ENCODE measurements at regions not wholly inside any gene's neighbourhood (a gene's known extent, or its start where the extent isn't known, plus 50 kb on each side); places are given as distances from the start of the nearest gene placed in this dataset.

DNA sequence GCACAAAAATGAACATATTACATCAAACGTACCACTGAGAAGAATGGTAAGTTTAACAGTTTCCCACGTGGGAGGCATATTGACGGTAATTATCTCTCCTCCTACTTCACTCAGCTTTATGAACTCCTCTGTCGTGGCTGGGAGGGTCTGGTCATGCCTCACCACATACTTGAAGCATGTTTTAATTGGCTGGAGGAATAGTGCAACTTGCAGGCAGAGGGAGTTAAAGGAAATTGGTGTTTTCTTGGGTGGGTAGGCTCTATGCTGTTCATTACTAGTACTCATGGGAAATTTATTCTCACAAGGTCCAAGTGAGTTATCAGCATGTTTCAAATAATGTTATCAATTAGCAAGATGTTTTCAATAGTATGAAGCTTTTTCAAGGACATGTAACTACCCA, 767.0 kb downstream of the PLCL1 start:
- TF ChIP-seq TCF12 (IDR thresholded peaks at IDR 0.05; ENCODE audit: low read depth), result no peak
- TF ChIP-seq TEAD4 (IDR thresholded peaks at IDR 0.05), result no peak
- TF ChIP-seq EGR1 (IDR thresholded peaks at IDR 0.05), result no peak
- no peak for TF ChIP-seq CEBPB (IDR thresholded peaks at IDR 0.05)
- TF ChIP-seq RAD21 (IDR thresholded peaks at IDR 0.05; ENCODE audit: low read depth), result no peak
- TF ChIP-seq NFIC (IDR thresholded peaks at IDR 0.05), result no peak

DNA sequence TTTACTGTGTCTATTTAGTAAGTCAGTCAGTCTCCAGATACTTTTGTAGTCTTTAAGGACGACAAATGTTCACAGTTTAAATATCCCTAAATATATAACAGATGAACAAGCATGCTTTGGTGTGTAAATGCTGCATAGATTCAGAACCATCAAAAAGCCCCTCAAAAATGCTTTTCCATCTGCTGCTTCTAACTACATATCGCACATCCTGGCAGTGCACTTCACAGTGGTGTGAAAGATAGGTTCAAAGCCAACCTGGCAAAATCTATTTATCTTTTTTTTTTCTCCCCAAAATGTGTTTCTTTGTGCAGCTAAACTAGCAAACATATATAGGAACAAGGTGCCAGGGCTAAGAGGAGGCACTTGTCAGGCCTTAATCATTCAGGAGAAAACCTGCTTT, 753.8 kb downstream of the PLCL1 start:
- no peak for TF ChIP-seq FOXM1 (IDR thresholded peaks at IDR 0.05; ENCODE audit: borderline replicate concordance, low read depth)
- TF ChIP-seq TEAD4 (IDR thresholded peaks at IDR 0.05), result no peak
- TF ChIP-seq EP300 (IDR thresholded peaks at IDR 0.05; ENCODE audit: borderline replicate concordance), result no peak
- no peak for TF ChIP-seq ZBTB7A (IDR thresholded peaks at IDR 0.05; ENCODE audit: low read depth)
- TF ChIP-seq NFIC (IDR thresholded peaks at IDR 0.05), result no peak
- TF ChIP-seq, protein P1, sequence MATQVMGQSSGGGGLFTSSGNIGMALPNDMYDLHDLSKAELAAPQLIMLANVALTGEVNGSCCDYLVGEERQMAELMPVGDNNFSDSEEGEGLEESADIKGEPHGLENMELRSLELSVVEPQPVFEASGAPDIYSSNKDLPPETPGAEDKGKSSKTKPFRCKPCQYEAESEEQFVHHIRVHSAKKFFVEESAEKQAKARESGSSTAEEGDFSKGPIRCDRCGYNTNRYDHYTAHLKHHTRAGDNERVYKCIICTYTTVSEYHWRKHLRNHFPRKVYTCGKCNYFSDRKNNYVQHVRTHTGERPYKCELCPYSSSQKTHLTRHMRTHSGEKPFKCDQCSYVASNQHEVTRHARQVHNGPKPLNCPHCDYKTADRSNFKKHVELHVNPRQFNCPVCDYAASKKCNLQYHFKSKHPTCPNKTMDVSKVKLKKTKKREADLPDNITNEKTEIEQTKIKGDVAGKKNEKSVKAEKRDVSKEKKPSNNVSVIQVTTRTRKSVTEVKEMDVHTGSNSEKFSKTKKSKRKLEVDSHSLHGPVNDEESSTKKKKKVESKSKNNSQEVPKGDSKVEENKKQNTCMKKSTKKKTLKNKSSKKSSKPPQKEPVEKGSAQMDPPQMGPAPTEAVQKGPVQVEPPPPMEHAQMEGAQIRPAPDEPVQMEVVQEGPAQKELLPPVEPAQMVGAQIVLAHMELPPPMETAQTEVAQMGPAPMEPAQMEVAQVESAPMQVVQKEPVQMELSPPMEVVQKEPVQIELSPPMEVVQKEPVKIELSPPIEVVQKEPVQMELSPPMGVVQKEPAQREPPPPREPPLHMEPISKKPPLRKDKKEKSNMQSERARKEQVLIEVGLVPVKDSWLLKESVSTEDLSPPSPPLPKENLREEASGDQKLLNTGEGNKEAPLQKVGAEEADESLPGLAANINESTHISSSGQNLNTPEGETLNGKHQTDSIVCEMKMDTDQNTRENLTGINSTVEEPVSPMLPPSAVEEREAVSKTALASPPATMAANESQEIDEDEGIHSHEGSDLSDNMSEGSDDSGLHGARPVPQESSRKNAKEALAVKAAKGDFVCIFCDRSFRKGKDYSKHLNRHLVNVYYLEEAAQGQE (IDR thresholded peaks at IDR 0.05; ENCODE audit: low read depth), result no peak
- TF ChIP-seq EGR1 (IDR thresholded peaks at IDR 0.05), result no peak
- TF ChIP-seq, protein P2, sequence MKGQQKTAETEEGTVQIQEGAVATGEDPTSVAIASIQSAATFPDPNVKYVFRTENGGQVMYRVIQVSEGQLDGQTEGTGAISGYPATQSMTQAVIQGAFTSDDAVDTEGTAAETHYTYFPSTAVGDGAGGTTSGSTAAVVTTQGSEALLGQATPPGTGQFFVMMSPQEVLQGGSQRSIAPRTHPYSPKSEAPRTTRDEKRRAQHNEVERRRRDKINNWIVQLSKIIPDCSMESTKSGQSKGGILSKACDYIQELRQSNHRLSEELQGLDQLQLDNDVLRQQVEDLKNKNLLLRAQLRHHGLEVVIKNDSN (IDR thresholded peaks at IDR 0.05), result no peak
- no peak for TF ChIP-seq CEBPB (IDR thresholded peaks at IDR 0.05)
- TF ChIP-seq CREB1 (IDR thresholded peaks at IDR 0.05; ENCODE audit: low read depth), result no peak
- TF ChIP-seq TCF12 (IDR thresholded peaks at IDR 0.05; ENCODE audit: low read depth), result no peak
- no peak for TF ChIP-seq TAF1 (IDR thresholded peaks at IDR 0.05; ENCODE audit: low read depth)
- TF ChIP-seq, protein P3, sequence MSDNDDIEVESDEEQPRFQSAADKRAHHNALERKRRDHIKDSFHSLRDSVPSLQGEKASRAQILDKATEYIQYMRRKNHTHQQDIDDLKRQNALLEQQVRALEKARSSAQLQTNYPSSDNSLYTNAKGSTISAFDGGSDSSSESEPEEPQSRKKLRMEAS (IDR thresholded peaks at IDR 0.05), result no peak
- no peak for TF ChIP-seq RAD21 (IDR thresholded peaks at IDR 0.05; ENCODE audit: low read depth)
- no peak for TF ChIP-seq YY1 (IDR thresholded peaks at IDR 0.05; ENCODE audit: low read depth)

DNA sequence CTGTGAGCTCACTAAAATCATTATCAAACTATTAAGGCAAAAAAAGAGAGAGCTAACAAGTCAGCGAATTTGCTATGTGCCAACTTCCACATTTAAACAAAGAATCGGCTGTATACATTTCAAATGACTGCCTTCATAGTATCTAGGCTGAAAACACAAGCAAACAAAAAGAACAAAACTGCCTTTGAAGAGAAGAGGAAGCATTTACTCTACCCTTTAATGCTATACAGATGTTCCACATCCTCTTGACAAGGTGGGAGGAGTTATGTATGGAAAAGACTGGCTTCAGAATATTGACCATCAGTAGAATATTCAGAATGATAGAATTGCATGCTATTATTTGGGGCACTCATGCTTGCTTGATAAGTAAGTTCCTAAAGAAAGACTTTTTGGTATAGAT, 741.7 kb downstream of the PLCL1 start:
- TF ChIP-seq TAF1 (IDR thresholded peaks at IDR 0.05; ENCODE audit: low read depth), result no peak
- TF ChIP-seq ZBTB7A (IDR thresholded peaks at IDR 0.05; ENCODE audit: low read depth), result no peak
- TF ChIP-seq FOXM1 (IDR thresholded peaks at IDR 0.05; ENCODE audit: borderline replicate concordance, low read depth), result no peak
- no peak for TF ChIP-seq YY1 (IDR thresholded peaks at IDR 0.05; ENCODE audit: low read depth)
- no peak for TF ChIP-seq CREB1 (IDR thresholded peaks at IDR 0.05; ENCODE audit: low read depth)
- no peak for TF ChIP-seq TCF12 (IDR thresholded peaks at IDR 0.05; ENCODE audit: low read depth)
- no peak for TF ChIP-seq TEAD4 (IDR thresholded peaks at IDR 0.05)
- no peak for TF ChIP-seq EP300 (IDR thresholded peaks at IDR 0.05; ENCODE audit: borderline replicate concordance)
- TF ChIP-seq CEBPB (IDR thresholded peaks at IDR 0.05), result no peak
- TF ChIP-seq RAD21 (IDR thresholded peaks at IDR 0.05; ENCODE audit: low read depth), result no peak

DNA sequence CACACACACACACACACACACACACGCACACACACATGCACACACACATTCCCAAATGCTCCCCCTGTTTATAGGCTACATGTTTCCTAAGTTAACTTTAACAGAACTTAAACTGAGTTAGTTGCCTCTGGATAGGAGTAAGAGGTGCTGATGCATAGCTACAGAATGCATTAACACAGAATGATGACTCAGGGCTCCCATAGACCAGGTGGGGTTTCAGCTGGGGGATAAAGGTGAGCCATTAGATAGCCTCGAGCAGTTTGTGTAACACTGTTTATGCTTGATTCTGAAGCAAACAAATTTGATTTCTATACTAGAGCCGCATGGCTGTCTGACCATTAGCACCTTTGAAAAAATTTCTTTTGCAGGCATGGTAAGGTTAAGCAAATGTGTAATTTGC, 741.0 kb downstream of the PLCL1 start:
- TF ChIP-seq, protein P3 (IDR thresholded peaks at IDR 0.05), result no peak
- TF ChIP-seq EGR1 (IDR thresholded peaks at IDR 0.05) (no peak), NFIC (IDR thresholded peaks at IDR 0.05) (no peak)

DNA sequence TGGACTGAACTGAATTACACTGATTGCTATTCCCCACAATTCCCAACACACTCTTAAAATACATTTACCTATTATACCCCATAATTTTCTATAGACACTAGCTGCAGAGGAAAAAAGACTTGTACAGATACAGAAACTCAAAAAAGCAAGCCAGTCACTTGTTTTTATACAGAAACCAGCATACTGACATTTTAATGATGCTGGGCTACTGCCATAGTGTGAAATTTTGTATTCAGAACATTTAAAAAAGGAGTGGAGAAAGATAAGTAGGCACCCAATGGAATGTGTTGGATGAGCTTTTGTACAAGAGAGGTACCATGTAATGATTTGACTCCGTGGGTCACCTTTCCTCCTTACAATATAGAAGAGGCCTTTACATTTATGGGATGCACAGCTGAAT, 740.1 kb downstream of the PLCL1 start:
- TF ChIP-seq, protein P2 (IDR thresholded peaks at IDR 0.05), result no peak
- TF ChIP-seq FOXM1 (IDR thresholded peaks at IDR 0.05; ENCODE audit: borderline replicate concordance, low read depth) (no peak), TAF1 (IDR thresholded peaks at IDR 0.05; ENCODE audit: low read depth) (no peak), CEBPB (IDR thresholded peaks at IDR 0.05) (no peak), NFIC (IDR thresholded peaks at IDR 0.05) (no peak), EGR1 (IDR thresholded peaks at IDR 0.05) (no peak), TEAD4 (IDR thresholded peaks at IDR 0.05) (no peak), ZBTB7A (IDR thresholded peaks at IDR 0.05; ENCODE audit: low read depth) (no peak), EP300 (IDR thresholded peaks at IDR 0.05; ENCODE audit: borderline replicate concordance) (no peak)
- TF ChIP-seq, protein P3 (IDR thresholded peaks at IDR 0.05), result no peak
- TF ChIP-seq, protein P1 (IDR thresholded peaks at IDR 0.05; ENCODE audit: low read depth), result no peak

DNA sequence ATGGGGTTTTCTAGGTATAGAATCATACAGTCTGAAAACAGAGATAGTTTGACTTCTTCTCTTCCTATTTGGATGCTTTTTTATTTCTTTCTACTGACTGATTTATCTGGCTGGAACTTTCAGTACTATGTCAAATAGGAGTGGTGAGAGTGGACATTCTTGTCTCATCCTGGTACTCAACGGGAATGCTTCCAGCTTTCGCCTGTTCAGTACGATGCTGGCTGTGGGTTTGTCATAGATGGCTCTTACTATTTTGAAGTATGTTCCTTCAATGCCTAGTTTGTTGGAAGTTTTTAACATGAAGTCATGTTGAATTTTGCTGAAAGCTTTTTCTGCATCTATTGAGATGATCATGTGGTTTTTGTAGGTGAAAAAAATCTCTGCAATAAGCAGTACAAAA, 730.4 kb downstream of the PLCL1 start:
- TF ChIP-seq EGR1 (IDR thresholded peaks at IDR 0.05) (no peak), RAD21 (IDR thresholded peaks at IDR 0.05; ENCODE audit: low read depth) (no peak), EP300 (IDR thresholded peaks at IDR 0.05; ENCODE audit: borderline replicate concordance) (no peak), FOXM1 (IDR thresholded peaks at IDR 0.05; ENCODE audit: borderline replicate concordance, low read depth) (no peak), YY1 (IDR thresholded peaks at IDR 0.05; ENCODE audit: low read depth) (no peak), CEBPB (IDR thresholded peaks at IDR 0.05) (no peak)
- TF ChIP-seq, protein P3 (IDR thresholded peaks at IDR 0.05), result no peak

All from Ishikawa (cell line).